BJ (cell line): ENCODE measurements at regions not wholly inside any gene's neighbourhood (a gene's known extent, or its start where the extent isn't known, plus 50 kb on each side); places are given as distances from the start of the nearest gene placed in this dataset.

ENCODE experiments used
- CTCF ChIA-PET: fragments of 350-600 bp; formaldehyde crosslinking; extraction: SDS; loops from one replicate; lab custom pipeline; 2021; ENCODE audit warnings: antibody characterized with exemption, inconsistent platforms; lab: Yijun Ruan, JAX
- POLR2A ChIA-PET: fragments of 300-600 bp; sonication (Branson Sonifier 250); formaldehyde crosslinking; extraction: SDS; loops from one replicate; lab custom pipeline; 2021; ENCODE audit warnings: antibody characterized with exemption; lab: Charles Lee
- DNase-seq: peaks from one replicate; pipeline ENCODE4 v3.0.0-alpha.2; 2011; ENCODE audit warnings: low read depth
- H3K27me3 ChIP-seq: 2 replicates; pipeline ENCODE4 v1.6.0; 2011; ENCODE audit warnings: low read length; ENCODE audit not compliant: control insufficient read depth, insufficient read depth
- H3K36me3 ChIP-seq: 2 replicates; pipeline ENCODE4 v1.5.1; 2011; ENCODE audit warnings: low read length; ENCODE audit not compliant: control insufficient read depth, insufficient read depth
- H3K4me3 ChIP-seq: 2 replicates; pipeline ENCODE4 v1.5.1; 2011; ENCODE audit warnings: low read depth, mild to moderate bottlenecking, control low read depth, low read length
- CTCF ChIP-seq: IDR thresholded peaks from 2 replicates; pipeline ENCODE4 v1.5.1; 2011; ENCODE audit warnings: low read depth, mild to moderate bottlenecking, control low read depth, inconsistent platforms, low read length, moderate library complexity; ENCODE audit not compliant: insufficient read depth

- Histone ChIP-seq H3K27me3 (no peaks in the 10 kb centered on the region), H3K4me3 (no peak overlapping the region), H3K36me3 (no peaks in the 10 kb centered on the region)
- TF ChIP-seq CTCF, result no peak
- ChIA-PET CTCF (interaction anchor here (0.7 kb wide), 1 partner anchor 28 kb away, joined by 3 read pairs; no protein-coding TSS in a partner anchor), POLR2A (no interaction called here)
- DNase-seq, result no peak
Measured at GRCh38 chr10:127826154-127826725, 66.5 kb downstream of the CLRN3 start.

DNA sequence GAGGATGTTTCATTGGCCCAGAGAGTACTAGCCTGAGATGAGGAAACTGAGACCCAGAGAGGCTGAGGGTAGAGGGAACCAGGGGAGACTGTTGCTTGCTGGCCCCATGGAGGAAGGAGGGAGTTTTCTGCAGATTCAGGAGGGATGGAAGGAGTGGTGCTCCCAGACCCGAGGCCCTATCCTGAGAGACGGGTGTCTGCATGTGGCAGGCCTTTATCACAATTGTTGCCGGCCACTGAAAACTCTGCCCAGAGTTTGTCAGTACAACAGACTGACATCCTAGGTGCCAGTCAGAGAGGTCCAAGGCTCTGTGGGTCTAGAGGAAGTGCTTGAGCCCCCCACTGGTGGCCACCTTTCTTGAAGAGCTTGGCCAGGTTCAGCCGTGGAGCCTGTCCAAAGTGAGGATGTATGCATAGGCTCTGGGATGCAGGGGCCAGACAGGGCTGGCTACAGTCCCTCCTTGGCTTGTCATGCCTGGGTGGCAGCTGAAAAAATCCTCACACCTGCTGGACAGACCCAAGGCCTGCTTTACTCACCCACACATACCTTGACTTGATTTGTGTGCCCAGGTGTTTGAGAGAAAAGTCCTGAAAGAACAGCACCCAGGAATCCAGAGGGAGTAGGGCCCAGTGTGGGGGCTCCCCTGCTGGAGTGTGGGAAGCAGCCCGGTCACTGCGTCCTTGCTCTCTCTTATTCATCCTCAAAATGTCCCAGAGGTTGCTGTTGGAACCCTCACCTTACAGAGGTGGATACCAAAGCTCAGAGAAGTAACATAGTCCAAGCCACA, 65.2 kb downstream of the CLRN3 start:
- TF ChIP-seq CTCF, result no peak
- Histone ChIP-seq H3K27me3 (no peaks in the 10 kb centered on the region), H3K4me3 (no peak overlapping the region), H3K36me3 (no peaks in the 10 kb centered on the region)
- ChIA-PET POLR2A (no interaction called here), CTCF (no interaction called here)
- no peak for DNase-seq
